NCI-H2227 treated with DMSO at 0.1 percent for 48 hours (cell line): ENCODE measurements at regions not wholly inside any gene's neighbourhood (a gene's known extent, or its start where the extent isn't known, plus 50 kb on each side); places are given as distances from the start of the nearest gene placed in this dataset.
"Not testable (repeated sequence)": the region's sequence is repeated elsewhere in the genome, so short reads cannot be mapped to it uniquely, and the experiment has no call there.

Source experiments
- DNase-seq: peaks from one replicate; lab custom pipeline; 2025; lab: John Stamatoyannopoulos, UW

- DNase-seq: no peak
Measured at GRCh38 chr5:108530706-108531105, 148.8 kb upstream of the FBXL17 start.

- DNase-seq: no peak
Measured at GRCh38 chr5:108529381-108529780, 147.5 kb upstream of the FBXL17 start.

DNA sequence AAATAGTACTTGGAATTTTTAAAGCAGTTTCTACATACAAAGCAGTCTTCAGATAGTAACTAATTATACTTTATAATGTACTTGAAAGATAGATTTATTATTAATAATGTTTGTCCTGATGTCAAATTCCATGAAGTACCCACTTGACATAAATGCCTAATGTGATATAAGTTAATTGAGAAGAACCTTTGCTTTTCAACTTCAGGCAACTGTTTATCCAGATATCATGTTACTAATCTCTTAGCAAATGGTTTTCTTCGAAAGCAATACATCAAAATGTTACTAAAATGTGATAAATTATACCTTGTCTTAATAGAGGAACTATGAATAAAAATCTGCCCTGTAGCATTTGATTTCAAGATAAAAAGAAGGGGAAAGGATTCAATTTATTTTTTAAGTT, 146.8 kb upstream of the FBXL17 start:
- DNase-seq: no peak

GRCh38 chr5:108524564-108524963, 142.7 kb upstream of the FBXL17 start:
- DNase-seq: no peak

GRCh38 chr5:108523360-108523759, 141.5 kb upstream of the FBXL17 start:
- no peak for DNase-seq

- DNase-seq: peak; percentile 6
Measured at GRCh38 chr5:108521841-108522506, 140.1 kb upstream of the FBXL17 start.

DNA sequence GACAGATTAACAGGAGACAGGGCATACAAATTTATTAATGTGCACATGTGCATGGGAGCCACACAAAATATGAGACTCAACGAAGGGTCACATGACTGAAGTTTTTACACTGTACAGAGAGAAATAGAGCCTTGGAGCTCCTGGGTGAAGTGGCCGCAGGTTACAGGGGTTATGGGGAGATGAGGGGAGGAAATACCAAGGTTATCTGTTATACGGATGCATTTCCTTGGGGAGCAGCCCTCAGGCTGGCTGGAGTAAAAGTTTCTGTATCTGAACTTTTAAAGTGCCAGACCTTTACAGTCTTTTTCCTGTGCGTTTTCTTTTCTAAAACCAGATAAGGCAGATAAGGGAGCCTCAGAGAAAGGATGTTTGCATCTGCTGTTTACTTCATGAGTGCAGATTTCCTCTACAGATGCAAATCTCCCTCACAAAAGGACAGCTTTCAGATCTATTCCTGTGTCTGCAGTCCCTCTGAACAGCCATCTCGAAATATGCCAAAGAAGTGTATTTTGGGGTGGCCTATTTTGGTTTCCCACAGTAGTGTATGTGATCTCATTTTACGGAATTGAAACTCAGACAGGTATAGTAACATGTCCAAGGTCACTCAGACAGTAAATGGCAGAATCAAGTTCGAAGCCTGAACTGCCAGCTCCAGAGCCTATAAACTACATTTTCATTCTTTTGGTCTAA, 139.3 kb upstream of the FBXL17 start:
- DNase-seq: no peak

DNA sequence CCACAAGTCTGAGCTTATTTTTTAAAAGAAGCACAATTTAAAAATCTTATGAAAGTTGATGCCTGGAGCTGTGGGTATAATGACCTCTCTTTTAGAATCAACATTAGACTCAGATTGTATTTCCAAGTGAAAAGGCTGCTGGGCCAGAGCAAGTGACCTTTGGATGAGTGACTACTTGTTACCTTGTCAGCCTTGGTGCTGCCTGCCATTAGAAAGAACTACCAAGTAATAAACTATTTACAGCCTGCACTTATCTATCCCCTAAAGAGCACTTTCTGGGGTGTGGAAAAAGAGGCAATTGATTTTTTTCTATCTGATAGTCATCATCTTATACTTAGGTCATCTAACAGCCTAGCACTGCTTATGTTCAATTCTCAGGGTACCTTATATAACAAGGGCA, 134.9 kb upstream of the FBXL17 start:
- DNase-seq: peak; percentile 34

- no peak for DNase-seq
Measured at GRCh38 chr5:108515517-108516105, 133.7 kb upstream of the FBXL17 start.

DNA sequence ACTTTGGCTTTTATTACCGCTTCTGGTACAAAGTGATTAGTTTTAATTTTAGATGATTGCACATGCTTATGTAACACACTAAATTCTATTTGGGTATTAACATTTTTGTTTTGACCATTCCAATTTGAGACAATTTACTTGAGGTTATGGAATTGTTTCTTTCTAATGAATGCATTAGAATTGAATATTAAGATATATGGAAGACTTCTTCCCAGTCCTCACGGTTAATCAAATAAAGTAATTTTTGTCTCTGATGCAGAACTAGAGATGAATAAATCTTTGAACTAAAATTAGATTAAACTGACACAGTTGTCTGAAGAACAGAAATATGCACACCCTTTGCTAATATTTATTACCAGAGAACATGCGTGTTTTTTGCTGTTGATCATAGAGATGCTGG, 127.1 kb upstream of the FBXL17 start:
- DNase-seq: no peak

DNA sequence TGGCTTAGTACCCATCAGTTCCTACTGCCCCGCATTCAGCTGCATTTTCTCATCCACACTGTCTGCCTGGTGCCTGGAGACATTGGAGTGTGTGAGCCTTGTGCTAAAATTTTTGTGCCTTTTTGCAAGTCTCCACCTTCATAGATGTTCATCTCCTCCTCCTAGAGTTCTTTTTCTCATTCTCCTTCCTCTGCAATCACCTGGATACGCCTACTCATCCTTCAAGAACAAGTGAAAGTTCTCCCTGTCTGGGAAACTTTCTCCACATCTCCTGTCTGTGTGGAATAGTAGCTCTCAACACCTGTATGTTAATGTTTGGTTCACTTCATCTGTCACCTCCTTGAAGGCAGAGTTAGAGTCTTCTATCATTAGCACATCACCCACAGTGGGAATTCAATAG, 125.7 kb upstream of the FBXL17 start:
- no peak for DNase-seq

- DNase-seq: no peak
Measured at GRCh38 chr5:108505608-108506007, 123.7 kb upstream of the FBXL17 start.

DNA sequence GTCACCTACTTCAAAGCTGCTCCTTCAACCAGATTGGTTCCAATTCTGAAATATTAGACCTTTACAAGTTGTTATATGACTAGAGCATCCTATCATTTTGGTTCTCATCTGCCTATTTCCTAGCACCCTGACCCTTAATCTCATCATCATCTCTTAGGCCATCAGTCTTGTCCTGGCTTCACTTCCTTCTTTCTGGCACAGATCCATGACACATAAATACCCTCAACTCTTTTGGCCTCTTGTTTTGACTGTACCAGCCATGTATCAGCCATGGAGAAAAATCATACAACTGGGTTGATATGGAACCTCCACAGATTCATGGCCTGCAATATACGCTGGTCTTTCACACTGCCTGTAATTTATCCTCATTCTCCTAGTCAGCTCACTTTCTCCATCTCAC, 123.1 kb upstream of the FBXL17 start:
- DNase-seq: no peak

DNA sequence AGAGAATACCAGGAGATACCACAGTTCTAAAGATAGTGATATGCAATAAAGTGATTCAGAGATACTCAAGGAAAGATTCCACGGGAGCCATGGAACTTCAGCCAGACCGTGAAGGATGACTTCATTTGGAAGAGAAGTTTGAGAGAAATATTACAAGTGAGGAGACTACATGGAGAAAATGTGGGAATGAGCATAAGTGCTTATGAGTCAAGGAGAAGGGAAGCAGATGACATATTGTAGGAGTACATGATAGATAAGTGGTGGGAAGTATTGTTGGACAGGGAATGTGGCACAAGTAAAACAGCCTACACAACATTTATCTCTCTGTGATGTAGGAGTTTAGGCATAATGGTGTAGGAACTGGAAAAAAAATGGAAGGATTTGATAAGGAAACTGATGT, 122.1 kb upstream of the FBXL17 start:
- DNase-seq: no peak

DNA sequence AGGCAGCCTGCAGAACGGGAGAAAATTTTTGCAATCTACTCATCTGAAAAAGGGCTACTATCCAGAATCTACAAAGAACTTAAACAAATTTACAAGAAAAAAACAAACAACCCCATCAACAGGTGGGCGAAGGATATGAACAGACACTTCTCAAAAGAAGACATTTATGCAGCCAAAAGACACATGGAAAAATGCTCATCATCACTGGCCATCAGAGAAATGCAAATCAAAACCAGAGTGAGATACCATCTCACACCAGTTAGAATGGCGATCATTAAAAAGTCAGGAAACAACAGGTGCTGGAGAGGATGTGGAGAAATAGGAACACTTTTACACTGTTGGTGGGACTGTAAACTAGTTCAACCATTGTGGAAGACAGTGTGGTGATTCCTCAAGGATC, 113.7 kb upstream of the FBXL17 start:
- not testable (repeated sequence) for DNase-seq

DNA sequence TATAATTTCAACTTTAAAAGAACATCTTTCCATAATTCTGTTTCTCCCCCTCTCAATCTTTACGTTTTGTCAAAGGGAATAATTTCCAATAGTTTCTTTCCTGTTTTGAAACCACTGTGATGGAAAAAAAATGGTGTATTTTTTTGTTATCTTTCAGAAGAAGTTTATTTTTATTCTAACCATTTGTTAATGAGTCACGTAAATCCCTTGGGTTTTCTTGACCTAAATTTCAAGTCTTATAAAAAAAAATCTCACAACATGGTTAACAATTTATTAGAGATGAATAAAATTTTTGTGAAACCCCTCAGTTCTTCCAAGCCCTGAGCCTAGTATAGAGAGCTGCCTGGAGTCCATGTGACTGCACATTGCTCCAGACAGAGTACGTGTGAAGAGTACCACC, 106.1 kb upstream of the FBXL17 start:
- DNase-seq: no peak

DNA sequence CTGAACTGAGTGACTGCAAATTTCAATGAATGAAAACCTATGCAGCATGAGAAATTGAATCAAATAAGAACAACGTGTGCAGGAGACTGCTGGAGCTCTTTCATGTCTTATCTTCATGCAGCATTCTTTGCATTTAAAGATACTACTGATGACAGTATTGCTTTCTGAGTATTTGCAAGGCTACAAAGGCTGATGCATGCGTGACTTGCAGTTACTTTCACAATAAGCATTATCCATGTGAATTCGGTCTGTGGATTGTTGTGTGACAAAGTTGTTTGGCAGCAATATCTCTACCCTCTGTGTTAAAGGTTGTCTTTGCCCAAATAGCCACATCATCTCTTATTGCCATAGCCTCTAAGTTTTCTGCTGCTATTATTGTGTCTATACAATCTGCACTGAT, 102.1 kb upstream of the FBXL17 start:
- DNase-seq: no peak

- DNase-seq: peak; percentile 30
Measured at GRCh38 chr5:108481355-108481931, 99.5 kb upstream of the FBXL17 start.

DNA sequence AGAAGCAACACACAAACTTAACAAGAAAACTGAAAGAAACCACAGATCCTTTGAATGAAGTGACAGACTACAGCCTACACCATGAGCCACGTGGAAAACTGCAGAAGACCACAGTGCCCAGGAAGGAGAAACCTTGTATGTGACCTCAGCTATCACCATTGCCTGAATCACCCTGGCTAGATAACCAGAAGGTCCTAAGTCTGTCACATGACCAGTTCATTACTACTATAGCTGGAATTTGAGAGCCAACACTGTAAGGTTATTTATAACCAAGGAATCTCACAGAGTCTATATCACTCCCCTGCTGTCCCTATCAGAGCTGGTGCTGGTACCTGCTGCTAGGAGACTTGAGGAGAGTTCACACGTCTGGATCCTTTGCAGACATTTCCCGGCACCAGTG, 90.3 kb upstream of the FBXL17 start:
- no peak for DNase-seq

GRCh38 chr5:108467563-108467962, 85.7 kb upstream of the FBXL17 start:
- DNase-seq: no peak

GRCh38 chr5:108461628-108462367, 79.9 kb upstream of the FBXL17 start:
- no peak for DNase-seq

GRCh38 chr5:108459769-108460168, 77.9 kb upstream of the FBXL17 start:
- no peak for DNase-seq

DNA sequence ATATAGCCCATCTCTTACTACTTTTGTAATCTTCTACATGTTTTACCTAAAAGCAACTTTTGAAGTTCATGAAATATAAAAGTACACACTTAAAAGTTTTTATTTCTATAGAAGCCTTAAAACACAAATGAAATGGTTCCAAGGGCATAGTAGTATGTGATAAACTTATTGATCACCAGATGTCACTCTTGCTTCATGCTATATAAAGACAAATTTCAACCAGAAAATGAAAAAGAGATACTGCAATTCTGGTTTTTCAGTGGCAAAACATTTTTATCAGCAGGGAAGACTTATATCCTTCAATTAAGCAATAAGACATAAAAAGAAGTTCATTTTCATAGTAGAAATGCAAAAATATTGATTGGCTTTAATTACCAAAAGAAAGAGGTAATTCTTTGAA, 69.4 kb upstream of the FBXL17 start:
- DNase-seq: no peak
